ENCODE measurements at regions not wholly inside any gene's neighbourhood (a gene's known extent, or its start where the extent isn't known, plus 50 kb on each side); places are given as distances from the start of the nearest gene placed in this dataset.
A peak's percentile ranks its signal among the peaks of the same experiment; 100 is the strongest.

DNA sequence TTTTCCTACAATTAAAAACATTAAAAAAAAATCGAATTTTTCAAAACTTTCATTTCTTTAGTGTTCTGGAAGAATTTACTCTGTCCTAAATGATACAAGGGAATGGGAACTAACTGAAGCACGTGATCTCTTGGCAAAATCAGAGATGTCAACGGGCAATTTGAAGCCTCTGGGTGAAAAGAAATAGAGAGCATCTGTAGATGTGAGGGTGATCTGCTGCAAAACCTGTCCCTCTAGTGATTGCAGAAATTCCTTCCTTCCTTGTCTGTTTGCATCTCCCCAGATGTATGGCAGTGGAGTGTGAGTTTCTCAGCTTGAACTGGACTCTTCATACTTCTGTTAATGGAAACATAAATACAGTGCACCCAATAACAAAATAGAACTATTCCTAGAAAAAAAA, 100.5 kb upstream of the S1PR1 start:
- no peak overlapping the region for H2AFZ ChIP-seq (replicated peaks)
- Mint-ChIP-seq H3K27me3 (ENCODE audit: insufficient read depth, low read depth) (peaks cover 2% of the 10 kb centered on the region), H3K9me3 (no peaks in the 10 kb centered on the region), H3K36me3 (no peaks in the 10 kb centered on the region), H3K27ac (peak overlapping the region; percentile 9), H3K4me1 (peaks cover 36% of the 10 kb centered on the region), H3K4me3 (no peak overlapping the region)
- no peak overlapping the region for H3K9ac ChIP-seq
- H4K20me1 ChIP-seq (ENCODE audit: low read depth): no peaks in the 10 kb centered on the region
- H3K4me2 ChIP-seq: no peak overlapping the region
- H3F3A ChIP-seq (ENCODE audit: low read depth): peaks cover 5% of the 10 kb centered on the region
- H3K4me3 ChIP-seq: no peak overlapping the region
- H3K27ac ChIP-seq: no peak overlapping the region
- no peaks in the 10 kb centered on the region for H3K36me3 ChIP-seq
- no peaks in the 10 kb centered on the region for H3K79me2 ChIP-seq (ENCODE audit: low read depth)
- no peaks in the 10 kb centered on the region for H3K9me3 ChIP-seq (ENCODE audit: low read depth)
- TF ChIP-seq, protein P1, sequence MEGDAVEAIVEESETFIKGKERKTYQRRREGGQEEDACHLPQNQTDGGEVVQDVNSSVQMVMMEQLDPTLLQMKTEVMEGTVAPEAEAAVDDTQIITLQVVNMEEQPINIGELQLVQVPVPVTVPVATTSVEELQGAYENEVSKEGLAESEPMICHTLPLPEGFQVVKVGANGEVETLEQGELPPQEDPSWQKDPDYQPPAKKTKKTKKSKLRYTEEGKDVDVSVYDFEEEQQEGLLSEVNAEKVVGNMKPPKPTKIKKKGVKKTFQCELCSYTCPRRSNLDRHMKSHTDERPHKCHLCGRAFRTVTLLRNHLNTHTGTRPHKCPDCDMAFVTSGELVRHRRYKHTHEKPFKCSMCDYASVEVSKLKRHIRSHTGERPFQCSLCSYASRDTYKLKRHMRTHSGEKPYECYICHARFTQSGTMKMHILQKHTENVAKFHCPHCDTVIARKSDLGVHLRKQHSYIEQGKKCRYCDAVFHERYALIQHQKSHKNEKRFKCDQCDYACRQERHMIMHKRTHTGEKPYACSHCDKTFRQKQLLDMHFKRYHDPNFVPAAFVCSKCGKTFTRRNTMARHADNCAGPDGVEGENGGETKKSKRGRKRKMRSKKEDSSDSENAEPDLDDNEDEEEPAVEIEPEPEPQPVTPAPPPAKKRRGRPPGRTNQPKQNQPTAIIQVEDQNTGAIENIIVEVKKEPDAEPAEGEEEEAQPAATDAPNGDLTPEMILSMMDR (IDR thresholded peaks at IDR 0.05): no peak
- TF ChIP-seq EZH2phosphoT487 (IDR thresholded peaks at IDR 0.05) (no peak), EZH2 (IDR thresholded peaks at IDR 0.05) (no peak)
- DNase-seq (ENCODE audit: low spot score): no peak
- no peaks in the 10 kb centered on the region for H3K27me3 ChIP-seq
- peaks cover 4% of the 10 kb centered on the region for H3K4me1 ChIP-seq

DNA sequence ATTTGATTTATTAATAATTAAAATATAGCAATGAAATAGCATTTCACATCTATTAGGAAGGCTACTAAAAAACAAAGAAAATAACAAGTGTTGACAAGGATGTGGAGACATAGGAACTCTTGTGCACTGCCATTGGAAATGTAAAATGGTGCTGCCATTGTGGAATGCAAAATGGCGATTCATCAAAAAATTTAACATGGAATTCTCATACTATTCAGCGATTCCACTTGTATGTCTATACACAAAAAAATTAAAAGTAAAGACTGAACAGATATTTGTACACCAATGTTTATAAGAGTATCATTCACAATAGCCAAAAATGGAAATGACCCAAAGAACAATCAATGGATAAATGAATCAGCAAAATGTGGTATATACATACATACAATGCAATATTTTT, 101.3 kb upstream of the S1PR1 start:
- Mint-ChIP-seq H3K27ac (no peak overlapping the region), H3K4me3 (no peak overlapping the region), H3K4me1 (peaks cover 43% of the 10 kb centered on the region), H3K9me3 (no peaks in the 10 kb centered on the region), H3K36me3 (no peaks in the 10 kb centered on the region), H3K27me3 (ENCODE audit: insufficient read depth, low read depth) (peaks cover 2% of the 10 kb centered on the region)
- Histone ChIP-seq H3K4me2 (no peak overlapping the region), H3K4me1 (peaks cover 7% of the 10 kb centered on the region), H3K79me2 (ENCODE audit: low read depth) (no peaks in the 10 kb centered on the region), H3K9me3 (ENCODE audit: low read depth) (no peaks in the 10 kb centered on the region), H3K27ac (no peak overlapping the region), H3K9ac (no peak overlapping the region), H3F3A (ENCODE audit: low read depth) (peaks cover 5% of the 10 kb centered on the region), H2AFZ (replicated peaks) (no peak overlapping the region), H4K20me1 (ENCODE audit: low read depth) (no peaks in the 10 kb centered on the region), H3K4me3 (no peak overlapping the region), H3K36me3 (no peaks in the 10 kb centered on the region), H3K27me3 (no peaks in the 10 kb centered on the region)
- TF ChIP-seq, protein P1 (IDR thresholded peaks at IDR 0.05): no peak
- TF ChIP-seq EZH2 (IDR thresholded peaks at IDR 0.05): no peak
- no peak for TF ChIP-seq EZH2phosphoT487 (IDR thresholded peaks at IDR 0.05)
- no peak for DNase-seq (ENCODE audit: low spot score)

DNA sequence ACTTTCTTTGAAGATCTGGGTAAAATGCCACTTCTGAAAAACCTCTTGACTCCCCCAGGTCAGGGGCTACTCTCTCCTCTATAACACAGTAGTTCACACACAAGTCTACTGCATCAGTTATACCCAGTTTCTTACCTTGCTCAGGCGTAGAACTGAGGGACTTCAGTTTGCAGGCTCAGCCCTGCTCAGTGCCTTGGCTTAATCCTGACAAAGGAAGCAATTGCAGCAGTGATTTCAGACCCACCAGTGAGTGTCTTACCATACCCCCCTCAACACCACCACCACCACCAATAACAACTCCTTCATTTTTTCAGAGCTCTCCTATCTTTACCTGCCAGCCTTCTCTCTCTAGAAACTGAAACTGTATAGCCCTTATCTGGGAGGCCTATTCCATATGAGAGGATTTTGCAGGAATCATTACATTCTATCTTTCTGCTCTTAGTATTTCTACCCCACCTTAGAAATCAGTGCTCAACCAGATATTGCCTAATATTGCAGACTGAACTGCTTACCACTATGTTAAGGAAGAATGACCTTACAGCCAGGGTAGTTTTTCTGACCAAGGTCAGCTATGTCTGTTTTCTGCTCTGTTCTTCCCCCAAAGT, 105.5 kb upstream of the S1PR1 start:
- no peaks in the 10 kb centered on the region for H3K9me3 Mint-ChIP-seq
- no peak for DNase-seq (ENCODE audit: low spot score)
- Histone ChIP-seq H4K20me1 (ENCODE audit: low read depth) (no peaks in the 10 kb centered on the region), H3K27ac (no peak overlapping the region), H3K9ac (no peak overlapping the region), H3K79me2 (ENCODE audit: low read depth) (no peaks in the 10 kb centered on the region), H3K27me3 (no peaks in the 10 kb centered on the region), H3K4me1 (peaks cover 12% of the 10 kb centered on the region), H3K4me2 (no peak overlapping the region), H3K36me3 (no peaks in the 10 kb centered on the region), H2AFZ (replicated peaks) (no peak overlapping the region), H3K4me3 (no peak overlapping the region), H3K9me3 (ENCODE audit: low read depth) (no peaks in the 10 kb centered on the region), H3F3A (ENCODE audit: low read depth) (peaks cover 5% of the 10 kb centered on the region)
- peaks cover 35% of the 10 kb centered on the region for H3K4me1 Mint-ChIP-seq
- H3K36me3 Mint-ChIP-seq: no peaks in the 10 kb centered on the region
- no peak overlapping the region for H3K27ac Mint-ChIP-seq
- no peaks in the 10 kb centered on the region for H3K27me3 Mint-ChIP-seq (ENCODE audit: insufficient read depth, low read depth)
- TF ChIP-seq EZH2 (IDR thresholded peaks at IDR 0.05) (no peak), EZH2phosphoT487 (IDR thresholded peaks at IDR 0.05) (no peak)
- no peak overlapping the region for H3K4me3 Mint-ChIP-seq

DNA sequence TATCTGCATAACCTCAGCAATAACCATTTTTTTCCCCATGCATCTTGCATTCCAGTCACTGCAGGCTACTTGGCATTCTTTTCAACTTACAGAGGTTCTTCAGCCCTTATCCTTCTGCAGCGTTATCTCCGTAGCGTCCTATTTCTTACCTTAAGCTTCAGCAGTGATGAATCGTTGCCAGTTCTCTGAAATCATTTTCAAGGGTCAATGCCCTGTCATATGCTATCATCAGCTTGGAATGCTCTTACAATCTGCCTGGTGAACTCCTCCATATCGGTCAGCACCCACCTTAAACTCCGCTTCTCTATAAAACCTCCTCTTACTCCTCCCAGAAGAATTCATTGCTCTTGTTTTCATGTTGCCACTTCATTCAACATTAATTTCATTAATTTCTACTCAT, 105.1 kb upstream of the DPH5 start:
- Histone ChIP-seq H2AFZ (replicated peaks) (no peak overlapping the region), H3F3A (ENCODE audit: low read depth) (peaks cover 5% of the 10 kb centered on the region), H4K20me1 (ENCODE audit: low read depth) (no peaks in the 10 kb centered on the region), H3K4me3 (no peak overlapping the region), H3K36me3 (no peaks in the 10 kb centered on the region), H3K27ac (no peak overlapping the region), H3K9ac (no peak overlapping the region), H3K4me1 (peaks cover 12% of the 10 kb centered on the region), H3K9me3 (ENCODE audit: low read depth) (no peaks in the 10 kb centered on the region), H3K4me2 (no peak overlapping the region), H3K27me3 (no peaks in the 10 kb centered on the region), H3K79me2 (ENCODE audit: low read depth) (no peaks in the 10 kb centered on the region)
- Mint-ChIP-seq H3K27ac (no peak overlapping the region), H3K27me3 (ENCODE audit: insufficient read depth, low read depth) (peaks cover 4% of the 10 kb centered on the region), H3K36me3 (no peaks in the 10 kb centered on the region), H3K4me1 (peaks cover 32% of the 10 kb centered on the region), H3K4me3 (no peak overlapping the region), H3K9me3 (no peaks in the 10 kb centered on the region)
- DNase-seq (ENCODE audit: low spot score): no peak
- TF ChIP-seq EZH2 (IDR thresholded peaks at IDR 0.05) (no peak), EZH2phosphoT487 (IDR thresholded peaks at IDR 0.05) (no peak)
- TF ChIP-seq, protein P1 (IDR thresholded peaks at IDR 0.05): no peak

All from neural progenitor cell (in vitro differentiated cells).